Keratinocyte (primary cell): ENCODE measurements at regions not wholly inside any gene's neighbourhood (a gene's known extent, or its start where the extent isn't known, plus 50 kb on each side); places are given as distances from the start of the nearest gene placed in this dataset.

Experiments used
- DNase-seq: peaks from one replicate; pipeline ENCODE4 v3.0.0-alpha.2; 2011; ENCODE audit warnings: low read depth, missing footprints, low spot score
- FAIRE-seq: peaks from 2 replicates; lab custom pipeline; 2011; peaks lifted over from hg19 to GRCh38; lab: Jason Lieb, UNC
- H2AFZ ChIP-seq: 2 replicates; pipeline ENCODE4 v1.6.0; 2012; ENCODE audit warnings: low read length, control low read depth, inconsistent platforms; ENCODE audit not compliant: control insufficient read depth
- H3K27ac ChIP-seq: 2 replicates; pipeline ENCODE4 v1.5.1; 2011; ENCODE audit warnings: low read length; ENCODE audit not compliant: control insufficient read depth, insufficient read depth
- H3K27me3 ChIP-seq: 3 replicates; pipeline ENCODE4 v1.6.0; 2011; ENCODE audit warnings: low read length; ENCODE audit not compliant: control insufficient read depth, insufficient read depth; ENCODE audit errors: extremely low read depth
- H3K36me3 ChIP-seq, 2 experiments: 2 replicates in 1 of 2; 3 replicates in 1 of 2; pipeline ENCODE4 v1.5.1; 2011; ENCODE audit warnings: low read length in 2 of 2, mild to moderate bottlenecking in 1 of 2; ENCODE audit not compliant: control insufficient read depth in 2 of 2, insufficient read depth in 2 of 2; ENCODE audit errors: extremely low read depth in 1 of 2
- H3K4me1 ChIP-seq: 3 replicates; pipeline ENCODE4 v1.5.1; 2011; ENCODE audit warnings: low read length; ENCODE audit not compliant: control insufficient read depth, insufficient read depth; ENCODE audit errors: extremely low read depth
- H3K4me2 ChIP-seq: 3 replicates; pipeline ENCODE4 v1.6.0; 2011; ENCODE audit warnings: low read depth, low read length; ENCODE audit not compliant: control insufficient read depth, insufficient read depth; ENCODE audit errors: extremely low read depth
- H3K4me3 ChIP-seq, 3 experiments: fragments of 200-600 bp in 1 of 3; sonication (generic) in 1 of 3; 2 replicates in 2 of 3; 3 replicates in 1 of 3; pipeline ENCODE4 v1.5.1; 2011 to 2016; ENCODE audit warnings: low read length in 3 of 3, mild to moderate bottlenecking in 3 of 3, control low read depth in 2 of 3, inconsistent platforms in 1 of 3, low read depth in 1 of 3, mixed read lengths in 1 of 3, mixed run types in 1 of 3, moderate library complexity in 1 of 3; ENCODE audit not compliant: control insufficient read depth in 2 of 3, insufficient read depth in 2 of 3; ENCODE audit errors: extremely low read depth in 1 of 3
- H3K79me2 ChIP-seq: 2 replicates; pipeline ENCODE4 v1.6.0; 2012; ENCODE audit warnings: low read length; ENCODE audit not compliant: control insufficient read depth, insufficient read depth
- H3K9ac ChIP-seq: 3 replicates; pipeline ENCODE4 v1.6.0; 2011; ENCODE audit warnings: low read length; ENCODE audit not compliant: control insufficient read depth, insufficient read depth; ENCODE audit errors: extremely low read depth
- H3K9me1 ChIP-seq: 3 replicates; pipeline ENCODE4 v1.6.0; 2011; ENCODE audit warnings: low read length; ENCODE audit not compliant: control insufficient read depth, insufficient read depth; ENCODE audit errors: extremely low read depth
- H3K9me3 ChIP-seq: 2 replicates; pipeline ENCODE4 v1.5.1; 2012; ENCODE audit warnings: low read depth, low read length; ENCODE audit not compliant: control insufficient read depth
- H4K20me1 ChIP-seq: 3 replicates; pipeline ENCODE4 v1.6.0; 2011; ENCODE audit warnings: low read length; ENCODE audit not compliant: control insufficient read depth, insufficient read depth; ENCODE audit errors: extremely low read depth
- CTCF ChIP-seq, 3 experiments: IDR thresholded peaks in 1 of 3; conservative IDR thresholded peaks in 1 of 3; optimal IDR thresholded peaks in 1 of 3; 2 replicates in 2 of 3; 3 replicates in 1 of 3; pipeline versions ENCODE3 to v1.5.1; 2011; ENCODE audit warnings: low read length in 3 of 3, mild to moderate bottlenecking in 3 of 3, moderate library complexity in 2 of 3, control low read depth in 1 of 3, inconsistent platforms in 1 of 3; ENCODE audit not compliant: insufficient read depth in 2 of 3; ENCODE audit errors: extremely low read depth in 1 of 3
- EZH2 ChIP-seq: IDR thresholded peaks from one replicate; pipeline ENCODE4 v1.6.1; 2012; ENCODE audit warnings: inconsistent platforms, mild to moderate bottlenecking, low read length, moderate library complexity
- dilution Hi-C: fragments of 300-500 bp; cut with MboI; formaldehyde crosslinking; loops from one replicate; pipeline ENCODE4 v1.7.0; 2020; ENCODE audit warnings: low sequenced_read_pairs; ENCODE audit not compliant: extremely low pct_ligation_motif_present

DNA sequence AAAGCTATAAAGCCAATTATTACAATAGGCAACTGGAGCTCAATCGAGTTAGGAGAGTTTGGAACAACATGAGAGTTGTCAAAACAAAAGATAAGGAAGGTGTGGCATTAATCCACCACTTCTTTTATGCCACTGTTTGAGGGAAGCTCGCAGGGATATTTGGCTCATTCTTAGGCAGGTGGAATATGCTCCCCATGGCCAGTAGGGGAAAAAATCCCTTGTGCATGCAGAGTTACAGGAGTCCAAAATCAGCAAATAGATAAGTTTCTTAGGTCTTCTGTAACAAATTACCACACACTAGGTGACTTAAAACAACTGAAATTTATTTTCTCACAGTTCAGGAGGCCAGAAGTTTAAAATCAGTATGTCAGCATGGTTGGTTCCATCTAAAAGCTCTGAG, 135.4 kb upstream of the SYNPR start:
- Histone ChIP-seq H3K9me1 (no peaks in the 10 kb centered on the region), H3K4me1 (no peaks in the 10 kb centered on the region), H3K27me3 (no peaks in the 10 kb centered on the region), H3K9ac (no peak overlapping the region), H3K9me3 (no peaks in the 10 kb centered on the region), H3K4me2 (no peak overlapping the region), H3K27ac (no peak overlapping the region), H3K79me2 (no peaks in the 10 kb centered on the region), H4K20me1 (no peaks in the 10 kb centered on the region), H3K4me3 (no peak overlapping the region), H3K36me3 (no peaks in the 10 kb centered on the region), H2AFZ (no peak overlapping the region)
- FAIRE-seq (no peak), DNase-seq (no peak)
- dilution Hi-C loops, result no loop called here
- TF ChIP-seq CTCF (optimal IDR thresholded peaks at IDR 0.05 in 1 of 3, IDR thresholded peaks at IDR 0.05 in 1 of 3, conservative IDR thresholded peaks at IDR 0.05 in 1 of 3; ENCODE audit: extremely low read depth in 1 of 3, insufficient read depth in 2 of 3, low read length in 3 of 3), result no peak

- H4K20me1 ChIP-seq, result no peaks in the 10 kb centered on the region
- no peaks in the 10 kb centered on the region for H3K9me3 ChIP-seq
- no peak for DNase-seq
- H3K27me3 ChIP-seq, result no peaks in the 10 kb centered on the region
- H3K9me1 ChIP-seq, result no peaks in the 10 kb centered on the region
- no peak overlapping the region for H3K27ac ChIP-seq
- H3K4me1 ChIP-seq, result no peaks in the 10 kb centered on the region
- H3K4me3 ChIP-seq, result no peak overlapping the region
- no peak overlapping the region for H2AFZ ChIP-seq
- TF ChIP-seq EZH2, result no peak
- TF ChIP-seq CTCF (optimal IDR thresholded peaks at IDR 0.05 in 1 of 3, IDR thresholded peaks at IDR 0.05 in 1 of 3, conservative IDR thresholded peaks at IDR 0.05 in 1 of 3; ENCODE audit: extremely low read depth in 1 of 3, insufficient read depth in 2 of 3, low read length in 3 of 3), result no peak
- dilution Hi-C loops, result no loop called here
- no peaks in the 10 kb centered on the region for H3K79me2 ChIP-seq
- FAIRE-seq, result no peak
- H3K36me3 ChIP-seq, result no peaks in the 10 kb centered on the region
- H3K4me2 ChIP-seq, result no peak overlapping the region
- H3K9ac ChIP-seq, result no peak overlapping the region
These were observed 132.0 kb upstream of the SYNPR start for GRCh38 chr3:63146154-63146553.
